Gastrocnemius medialis (tissue), 4 donors: ENCODE measurements at regions not wholly inside any gene's neighbourhood (a gene's known extent, or its start where the extent isn't known, plus 50 kb on each side); places are given as distances from the start of the nearest gene placed in this dataset.

ENCODE experiments used
- ATAC-seq, 2 donors: fragments of 150-250 bp; one replicate each; pipeline ENCODE4 v1.9.1; 2016
- DNase-seq, 2 donors: peaks; one replicate each; pipeline ENCODE4 v3.0.0-alpha.2; 2019
- H3K27ac ChIP-seq, 4 donors: fragments of 200-600 bp; sonication (generic); 1 replicate in 1 of 4; 2 replicates in 3 of 4; pipeline ENCODE4 v1.5.1; 2016 to 2018; ENCODE audit warnings: mild to moderate bottlenecking in 2 of 4, moderate library complexity in 1 of 4
- H3K27me3 ChIP-seq, 3 donors: fragments of 200-600 bp; sonication (generic) in 2 of 3; 1 replicate in 1 of 3; 2 replicates in 2 of 3; pipeline versions ENCODE4 v1.5.1 to v1.6.0; 2016 to 2019; ENCODE audit warnings: mild to moderate bottlenecking in 1 of 3, moderate library complexity in 1 of 3
- H3K36me3 ChIP-seq, 2 donors: fragments of 200-600 bp; sonication (generic) in 1 of 2; one replicate each; pipeline ENCODE4 v1.5.1; 2017 to 2018
- H3K4me1 ChIP-seq, 2 donors: fragments of 200-600 bp; sonication (generic) in 1 of 2; one replicate each; pipeline ENCODE4 v1.5.1; 2016 to 2017; ENCODE audit warnings: mild to moderate bottlenecking in 2 of 2
- H3K4me3 ChIP-seq, 4 donors: fragments of 200-600 bp; sonication (generic) in 3 of 4; 1 replicate in 1 of 4; 2 replicates in 3 of 4; pipeline ENCODE4 v1.5.1; 2016 to 2019; ENCODE audit warnings: mild to moderate bottlenecking in 2 of 4
- H3K9me3 ChIP-seq, 3 donors: fragments of 200-600 bp; sonication (generic) in 2 of 3; 1 replicate in 1 of 3; 2 replicates in 2 of 3; pipeline ENCODE4 v1.5.1; 2016 to 2019
- POLR2A ChIP-seq, 2 donors: fragments of 450-650 bp; IDR thresholded peaks; one replicate each; pipeline ENCODE4 v1.6.1; 2017; ENCODE audit warnings: antibody characterized with exemption in 2 of 2, mild to moderate bottlenecking in 2 of 2, moderate library complexity in 2 of 2
- in situ Hi-C, 4 donors: fragments of 200-750 bp; cut with MboI; loops; one replicate each; pipeline versions ENCODE4 v1.15.0 to v1.8.0; 2017; ENCODE audit warnings: low sequenced_read_pairs in 4 of 4
- intact Hi-C: fragments of 100-400 bp; cut with DNase I; formaldehyde crosslinking; loops from one replicate; pipeline ENCODE4 v1.15.1; 2023; ENCODE audit warnings: low total_unique reads
- TF ChIP-seq, protein P1 (sequence below), 5 experiments: fragments of 450-650 bp in 3 of 5; fragments of 200-600 bp in 2 of 5; sonication (generic) in 2 of 5; IDR thresholded peaks in 4 of 5; conservative IDR thresholded peaks in 1 of 5; 1 replicate in 4 of 5; 2 replicates in 1 of 5; pipeline ENCODE4 v1.5.1; 2016 to 2019; ENCODE audit warnings: antibody characterized with exemption in 5 of 5, mild to moderate bottlenecking in 3 of 5, moderate library complexity in 3 of 5

GRCh38 chr14:87784386-87784785 lies 208.6 kb downstream of the GALC start:
- Histone ChIP-seq H3K36me3 (no peaks in the 10 kb centered on the region), H3K4me3 (no peak overlapping the region), H3K9me3 (no peaks in the 10 kb centered on the region), H3K27ac (no peak overlapping the region), H3K27me3 (no peaks in the 10 kb centered on the region), H3K4me1 (no peaks in the 10 kb centered on the region)
- in situ Hi-C loops = no loop called here
- intact Hi-C loops = no loop called here
- DNase-seq (no peak), ATAC-seq (no peak)
- TF ChIP-seq, protein P1, sequence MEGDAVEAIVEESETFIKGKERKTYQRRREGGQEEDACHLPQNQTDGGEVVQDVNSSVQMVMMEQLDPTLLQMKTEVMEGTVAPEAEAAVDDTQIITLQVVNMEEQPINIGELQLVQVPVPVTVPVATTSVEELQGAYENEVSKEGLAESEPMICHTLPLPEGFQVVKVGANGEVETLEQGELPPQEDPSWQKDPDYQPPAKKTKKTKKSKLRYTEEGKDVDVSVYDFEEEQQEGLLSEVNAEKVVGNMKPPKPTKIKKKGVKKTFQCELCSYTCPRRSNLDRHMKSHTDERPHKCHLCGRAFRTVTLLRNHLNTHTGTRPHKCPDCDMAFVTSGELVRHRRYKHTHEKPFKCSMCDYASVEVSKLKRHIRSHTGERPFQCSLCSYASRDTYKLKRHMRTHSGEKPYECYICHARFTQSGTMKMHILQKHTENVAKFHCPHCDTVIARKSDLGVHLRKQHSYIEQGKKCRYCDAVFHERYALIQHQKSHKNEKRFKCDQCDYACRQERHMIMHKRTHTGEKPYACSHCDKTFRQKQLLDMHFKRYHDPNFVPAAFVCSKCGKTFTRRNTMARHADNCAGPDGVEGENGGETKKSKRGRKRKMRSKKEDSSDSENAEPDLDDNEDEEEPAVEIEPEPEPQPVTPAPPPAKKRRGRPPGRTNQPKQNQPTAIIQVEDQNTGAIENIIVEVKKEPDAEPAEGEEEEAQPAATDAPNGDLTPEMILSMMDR (IDR thresholded peaks at IDR 0.05 in 4 of 5, conservative IDR thresholded peaks at IDR 0.05 in 1 of 5) = no peak
- no peak for TF ChIP-seq POLR2A (IDR thresholded peaks at IDR 0.05)

GRCh38 chr14:87783071-87783470 lies 209.9 kb downstream of the GALC start:
- H3K36me3 ChIP-seq = no peaks in the 10 kb centered on the region
- no peak overlapping the region for H3K4me3 ChIP-seq
- no peak for TF ChIP-seq POLR2A (IDR thresholded peaks at IDR 0.05)
- TF ChIP-seq, protein P1 (IDR thresholded peaks at IDR 0.05 in 4 of 5, conservative IDR thresholded peaks at IDR 0.05 in 1 of 5) = no peak
- in situ Hi-C loops (no loop called here), intact Hi-C loops (no loop called here)
- no peaks in the 10 kb centered on the region for H3K4me1 ChIP-seq
- ATAC-seq (no peak), DNase-seq (no peak)
- H3K9me3 ChIP-seq = no peaks in the 10 kb centered on the region
- no peaks in the 10 kb centered on the region for H3K27me3 ChIP-seq
- no peak overlapping the region for H3K27ac ChIP-seq

- no peaks in the 10 kb centered on the region for H3K36me3 ChIP-seq
- H3K27me3 ChIP-seq = no peaks in the 10 kb centered on the region
- in situ Hi-C loops = no loop called here
- DNase-seq = no peak
- intact Hi-C loops = no loop called here
- H3K4me3 ChIP-seq = no peak overlapping the region
- TF ChIP-seq, protein P1 (IDR thresholded peaks at IDR 0.05 in 4 of 5, conservative IDR thresholded peaks at IDR 0.05 in 1 of 5) = no peak
- no peak for TF ChIP-seq POLR2A (IDR thresholded peaks at IDR 0.05)
- H3K9me3 ChIP-seq = no peaks in the 10 kb centered on the region
- no peaks in the 10 kb centered on the region for H3K4me1 ChIP-seq
- ATAC-seq = no peak
- H3K27ac ChIP-seq = no peak overlapping the region
Measured at GRCh38 chr14:87772854-87773253, 220.1 kb downstream of the GALC start.

- TF ChIP-seq POLR2A (IDR thresholded peaks at IDR 0.05) = no peak
- TF ChIP-seq, protein P1 (IDR thresholded peaks at IDR 0.05 in 4 of 5, conservative IDR thresholded peaks at IDR 0.05 in 1 of 5) = no peak
- Histone ChIP-seq H3K27me3 (no peaks in the 10 kb centered on the region), H3K36me3 (no peaks in the 10 kb centered on the region), H3K9me3 (no peaks in the 10 kb centered on the region), H3K27ac (no peak overlapping the region), H3K4me1 (no peaks in the 10 kb centered on the region), H3K4me3 (no peak overlapping the region)
- no peak for ATAC-seq
- DNase-seq = no peak
- intact Hi-C loops (no loop called here), in situ Hi-C loops (no loop called here)
Measured at GRCh38 chr14:87767567-87767901, 225.4 kb downstream of the GALC start.

- intact Hi-C loops = no loop called here
- H3K27me3 ChIP-seq = no peaks in the 10 kb centered on the region
- in situ Hi-C loops = no loop called here
- H3K4me3 ChIP-seq = no peak overlapping the region
- DNase-seq (no peak), ATAC-seq (no peak)
- TF ChIP-seq, protein P1 (IDR thresholded peaks at IDR 0.05 in 4 of 5, conservative IDR thresholded peaks at IDR 0.05 in 1 of 5) = no peak
- TF ChIP-seq POLR2A (IDR thresholded peaks at IDR 0.05) = no peak
- no peaks in the 10 kb centered on the region for H3K9me3 ChIP-seq
- no peaks in the 10 kb centered on the region for H3K4me1 ChIP-seq
- H3K36me3 ChIP-seq = no peaks in the 10 kb centered on the region
- H3K27ac ChIP-seq = no peak overlapping the region
Measured at GRCh38 chr14:87758876-87759275, 234.1 kb downstream of the GALC start.
